ENCODE measurements at regions not wholly inside any gene's neighbourhood (a gene's known extent, or its start where the extent isn't known, plus 50 kb on each side); places are given as distances from the start of the nearest gene placed in this dataset.

- POLR2A ChIA-PET: no interaction called here
- BruUV-seq (replicated peaks): no TSS peak
Observed at GRCh38 chr16:66261826-66262225, 104.7 kb upstream of the CDH5 start.

More at GRCh38 chr16:66261826-66262225, 104.7 kb upstream of the CDH5 start:
- H3K9me2 ChIP-seq (ENCODE audit: insufficient read depth): no peaks in the 10 kb centered on the region
- H3K4me3 ChIP-seq (replicated peaks in 1 of 2; ENCODE audit: low read depth in 1 of 2, low read length in 2 of 2): no peak overlapping the region
- no peaks in the 10 kb centered on the region for H4K20me1 ChIP-seq (ENCODE audit: insufficient read depth)
- DNase-seq (ENCODE audit: low read depth, low spot score) (no peak), ATAC-seq (no peak)
- TF ChIP-seq FOSL1 (IDR thresholded peaks at IDR 0.05; ENCODE audit: low read depth) (no peak), CTCF (IDR thresholded peaks at IDR 0.05 in 2 of 3, conservative IDR thresholded peaks at IDR 0.05 in 1 of 3; ENCODE audit: borderline replicate concordance in 1 of 3, insufficient read depth in 1 of 3, low read depth in 2 of 3, low read length in 2 of 3) (no peak), EGR1 (IDR thresholded peaks at IDR 0.05; ENCODE audit: low read depth) (no peak), POLR2A (IDR thresholded peaks at IDR 0.05; ENCODE audit: borderline replicate concordance, extremely low read depth, insufficient read depth, insufficient read length) (no peak), EZH2 (IDR thresholded peaks at IDR 0.05) (no peak), CBX3 (IDR thresholded peaks at IDR 0.05; ENCODE audit: low read depth) (no peak), EZH2phosphoT487 (IDR thresholded peaks at IDR 0.05; ENCODE audit: borderline replicate concordance) (no peak)
- no peak overlapping the region for H3K4me2 ChIP-seq (ENCODE audit: low read length)
- no peaks in the 10 kb centered on the region for H3K9me3 ChIP-seq (ENCODE audit: control insufficient read depth in 1 of 2, insufficient read depth in 1 of 2, low read depth in 1 of 2, low read length in 2 of 2)
- no peak overlapping the region for H3K9ac ChIP-seq (ENCODE audit: low read length)
- no peak overlapping the region for H3K27ac ChIP-seq (ENCODE audit: low read depth, low read length)
- intact Hi-C loops (cut with micrococcal nuclease): no loop called here
- ChIA-PET RAD21 (ENCODE audit: low non-redundant PET in 1 of 2, low total read pairs in 2 of 2, uncharacterized antibody in 2 of 2, unreplicated experiment in 2 of 2) (no interaction called here), CTCF (no interaction called here)
- H3K36me3 ChIP-seq (ENCODE audit: control insufficient read depth in 1 of 2, insufficient read depth in 2 of 2, low read length in 2 of 2): no peaks in the 10 kb centered on the region
- no peaks in the 10 kb centered on the region for H3K4me1 ChIP-seq (ENCODE audit: control insufficient read depth in 1 of 2, insufficient read depth in 2 of 2, low read length in 2 of 2)
- H2AFZ ChIP-seq (ENCODE audit: low read depth, low read length, poor library complexity, severe bottlenecking): no peak overlapping the region
- H3K79me2 ChIP-seq (ENCODE audit: insufficient read depth, low read length): no peaks in the 10 kb centered on the region
- no peaks in the 10 kb centered on the region for H3K27me3 ChIP-seq (ENCODE audit: insufficient read depth, low read length)
